Umbilical cord (tissue), 1 donor: ENCODE measurements at regions not wholly inside any gene's neighbourhood (a gene's known extent, or its start where the extent isn't known, plus 50 kb on each side); places are given as distances from the start of the nearest gene placed in this dataset.
"Not testable (repeated sequence)": the region's sequence is repeated elsewhere in the genome, so short reads cannot be mapped to it uniquely, and the experiment has no call there.

ENCODE experiments used
- DNase-seq: peaks from one replicate; pipeline ENCODE4 v3.0.0-alpha.2; 2015; ENCODE audit warnings: low spot score

GRCh38 chr17:11182430-11182829, 58.6 kb upstream of the SHISA6 start:
- no peak for DNase-seq

GRCh38 chr17:11178581-11178980, 62.4 kb upstream of the SHISA6 start:
- no peak for DNase-seq

GRCh38 chr17:11177340-11177739, 63.7 kb upstream of the SHISA6 start:
- DNase-seq = no peak

- no peak for DNase-seq
Measured at GRCh38 chr17:11176549-11176948, 64.5 kb upstream of the SHISA6 start.

- DNase-seq = no peak
Measured at GRCh38 chr17:11170881-11171280, 70.1 kb upstream of the SHISA6 start.

GRCh38 chr17:11151818-11152425, 89.1 kb upstream of the SHISA6 start:
- no peak for DNase-seq

- not testable (repeated sequence) for DNase-seq
Measured at GRCh38 chr17:11150906-11151511, 90.0 kb upstream of the SHISA6 start.

- peak; percentile 75 for DNase-seq
Measured at GRCh38 chr17:11144358-11145233, 96.4 kb upstream of the SHISA6 start.

- DNase-seq = no peak
Measured at GRCh38 chr17:11142231-11142630, 98.8 kb upstream of the SHISA6 start.

- DNase-seq = peak; percentile 10
Measured at GRCh38 chr17:11140501-11140900, 100.5 kb upstream of the SHISA6 start.

- peak; percentile 84 for DNase-seq
Measured at GRCh38 chr17:11140043-11140442, 101.0 kb upstream of the SHISA6 start.

GRCh38 chr17:11138023-11138422, 103.0 kb upstream of the SHISA6 start:
- no peak for DNase-seq

- no peak for DNase-seq
Measured at GRCh38 chr17:11135819-11136218, 105.2 kb upstream of the SHISA6 start.

- DNase-seq = no peak
Measured at GRCh38 chr17:11130367-11130766, 110.6 kb upstream of the SHISA6 start.

- DNase-seq = peak; percentile 9
Measured at GRCh38 chr17:11122908-11123307, 118.1 kb upstream of the SHISA6 start.

- peak; percentile 91 for DNase-seq
Measured at GRCh38 chr17:11121341-11121985, 119.5 kb upstream of the SHISA6 start.

- DNase-seq = peak; percentile 35
Measured at GRCh38 chr17:11109106-11109505, 131.9 kb upstream of the SHISA6 start.

- DNase-seq = no peak
Measured at GRCh38 chr17:11105141-11105540, 135.9 kb upstream of the SHISA6 start.

GRCh38 chr17:11097121-11097520, 143.9 kb upstream of the SHISA6 start:
- DNase-seq = no peak

- DNase-seq = no peak
Measured at GRCh38 chr17:11094331-11094730, 146.7 kb upstream of the SHISA6 start.

- DNase-seq = no peak
Measured at GRCh38 chr17:11086646-11087340, 154.2 kb upstream of the SHISA6 start.

GRCh38 chr17:11082559-11082958, 158.5 kb upstream of the SHISA6 start:
- DNase-seq = no peak
